SK-N-MC (cell line): ENCODE measurements at regions not wholly inside any gene's neighbourhood (a gene's known extent, or its start where the extent isn't known, plus 50 kb on each side); places are given as distances from the start of the nearest gene placed in this dataset.
"Not testable (repeated sequence)": the region's sequence is repeated elsewhere in the genome, so short reads cannot be mapped to it uniquely, and the experiment has no call there.

Experiments used
- DNase-seq: peaks from one replicate; pipeline ENCODE4 v3.0.0-alpha.2; 2011; ENCODE audit warnings: low read depth, low spot score
- H3K27ac ChIP-seq: fragments of 200-600 bp; sonication (generic); 2 replicates; pipeline ENCODE4 v1.5.1; 2016; ENCODE audit warnings: mixed run types
- H3K36me3 ChIP-seq: fragments of 200-600 bp; sonication (generic); 2 replicates; pipeline ENCODE4 v1.6.1; 2017; ENCODE audit warnings: antibody characterized with exemption, low read length, mixed read lengths; ENCODE audit not compliant: insufficient read depth
- H3K4me3 ChIP-seq: fragments of 200-600 bp; sonication (generic); 2 replicates; pipeline ENCODE4 v1.5.1; 2016
- H3K9ac ChIP-seq: fragments of 200-600 bp; sonication (generic); 2 replicates; pipeline ENCODE4 v1.8.0; 2017; ENCODE audit warnings: mixed run types, mixed read lengths; ENCODE audit not compliant: insufficient read length
- H3K9me3 ChIP-seq: fragments of 200-600 bp; sonication (generic); 2 replicates; pipeline ENCODE4 v1.6.1; 2017; ENCODE audit warnings: low read depth, mild to moderate bottlenecking, antibody characterized with exemption, low read length, moderate library complexity, mixed read lengths
- EZH2 ChIP-seq: fragments of 200-600 bp; sonication (generic); IDR thresholded peaks from one replicate; pipeline ENCODE4 v1.6.1; 2017; ENCODE audit warnings: antibody characterized with exemption
- FOXP2 ChIP-seq: optimal IDR thresholded peaks from 2 replicates; pipeline ENCODE3; 2011; ENCODE audit warnings: mild to moderate bottlenecking, moderate library complexity; ENCODE audit not compliant: insufficient read depth; ENCODE audit errors: extremely low read length, control extremely low read depth
- POLR2AphosphoS5 ChIP-seq: IDR thresholded peaks from 2 replicates; pipeline ENCODE4 v1.6.1; 2012; ENCODE audit warnings: mild to moderate bottlenecking, low read depth, low read length, borderline replicate concordance

GRCh38 chr5:156037151-156037909 is 289.6 kb upstream of the SGCD start:
- TF ChIP-seq EZH2 (no peak), FOXP2 (no peak), POLR2AphosphoS5 (no peak)
- Histone ChIP-seq H3K27ac (no peak overlapping the region), H3K9me3 (no peaks in the 10 kb centered on the region), H3K36me3 (no peaks in the 10 kb centered on the region), H3K4me3 (no peak overlapping the region), H3K9ac (no peak overlapping the region)
- DNase-seq, result no peak

- no peak for DNase-seq
- no peak overlapping the region for H3K9ac ChIP-seq
- no peak for TF ChIP-seq POLR2AphosphoS5
- TF ChIP-seq FOXP2, result no peak
- TF ChIP-seq EZH2, result no peak
- no peak overlapping the region for H3K27ac ChIP-seq
- H3K9me3 ChIP-seq, result no peaks in the 10 kb centered on the region
- no peaks in the 10 kb centered on the region for H3K36me3 ChIP-seq
- H3K4me3 ChIP-seq, result no peak overlapping the region
Observed at GRCh38 chr5:156042726-156043125, 284.2 kb upstream of the SGCD start.

- Histone ChIP-seq H3K27ac (no peak overlapping the region), H3K36me3 (no peaks in the 10 kb centered on the region), H3K9me3 (no peaks in the 10 kb centered on the region), H3K9ac (no peak overlapping the region), H3K4me3 (no peak overlapping the region)
- TF ChIP-seq FOXP2 (no peak), POLR2AphosphoS5 (no peak), EZH2 (no peak)
- no peak for DNase-seq
Observed at GRCh38 chr5:156043351-156043750, 283.6 kb upstream of the SGCD start.

- no peak overlapping the region for H3K4me3 ChIP-seq
- no peaks in the 10 kb centered on the region for H3K9me3 ChIP-seq
- no peak overlapping the region for H3K9ac ChIP-seq
- TF ChIP-seq POLR2AphosphoS5 (no peak), FOXP2 (no peak), EZH2 (no peak)
- DNase-seq, result no peak
- H3K27ac ChIP-seq, result no peak overlapping the region
- no peaks in the 10 kb centered on the region for H3K36me3 ChIP-seq
Observed at GRCh38 chr5:156051972-156052371, 275.0 kb upstream of the SGCD start.

GRCh38 chr5:156052656-156053055 is 274.3 kb upstream of the SGCD start:
- no peak overlapping the region for H3K9ac ChIP-seq
- H3K4me3 ChIP-seq, result no peak overlapping the region
- TF ChIP-seq EZH2, result no peak
- no peak for TF ChIP-seq FOXP2
- no peak for TF ChIP-seq POLR2AphosphoS5
- no peak for DNase-seq
- no peaks in the 10 kb centered on the region for H3K36me3 ChIP-seq
- H3K27ac ChIP-seq, result no peak overlapping the region
- no peaks in the 10 kb centered on the region for H3K9me3 ChIP-seq

GRCh38 chr5:156053056-156053455 is 273.9 kb upstream of the SGCD start:
- H3K9ac ChIP-seq, result no peak overlapping the region
- DNase-seq, result no peak

GRCh38 chr5:156076912-156077311 is 250.1 kb upstream of the SGCD start:
- Histone ChIP-seq H3K27ac (no peak overlapping the region), H3K9ac (no peak overlapping the region), H3K4me3 (no peak overlapping the region), H3K36me3 (no peaks in the 10 kb centered on the region), H3K9me3 (no peaks in the 10 kb centered on the region)
- TF ChIP-seq EZH2 (no peak), FOXP2 (no peak), POLR2AphosphoS5 (no peak)
- no peak for DNase-seq

More at GRCh38 chr5:156053056-156053455, 273.9 kb upstream of the SGCD start:
- TF ChIP-seq EZH2 (no peak), POLR2AphosphoS5 (no peak), FOXP2 (no peak)
- Histone ChIP-seq H3K36me3 (no peaks in the 10 kb centered on the region), H3K27ac (no peak overlapping the region), H3K4me3 (no peak overlapping the region), H3K9me3 (no peaks in the 10 kb centered on the region)

- no peak for DNase-seq
- Histone ChIP-seq H3K9ac (no peak overlapping the region), H3K36me3 (no peaks in the 10 kb centered on the region), H3K4me3 (no peak overlapping the region), H3K27ac (no peak overlapping the region), H3K9me3 (no peaks in the 10 kb centered on the region)
- no peak for TF ChIP-seq POLR2AphosphoS5
- no peak for TF ChIP-seq EZH2
- TF ChIP-seq FOXP2, result no peak
Observed at GRCh38 chr5:156087577-156088110, 239.3 kb upstream of the SGCD start.

GRCh38 chr5:156089955-156090940 is 236.7 kb upstream of the SGCD start:
- H3K27ac ChIP-seq, H3K9ac ChIP-seq, H3K9me3 ChIP-seq, DNase-seq, H3K36me3 ChIP-seq, H3K4me3 ChIP-seq: not testable (repeated sequence)
